GM12874 (cell line): ENCODE measurements at regions not wholly inside any gene's neighbourhood (a gene's known extent, or its start where the extent isn't known, plus 50 kb on each side); places are given as distances from the start of the nearest gene placed in this dataset.
A peak's percentile ranks its signal among the peaks of the same experiment; 100 is the strongest.

Experiments used
- TF ChIP-seq, protein P1 (sequence below): IDR thresholded peaks from 2 replicates; pipeline ENCODE4 v1.5.1; 2011; ENCODE audit warnings: low read depth, mild to moderate bottlenecking, control low read depth, low read length, moderate library complexity; ENCODE audit not compliant: insufficient read depth

DNA sequence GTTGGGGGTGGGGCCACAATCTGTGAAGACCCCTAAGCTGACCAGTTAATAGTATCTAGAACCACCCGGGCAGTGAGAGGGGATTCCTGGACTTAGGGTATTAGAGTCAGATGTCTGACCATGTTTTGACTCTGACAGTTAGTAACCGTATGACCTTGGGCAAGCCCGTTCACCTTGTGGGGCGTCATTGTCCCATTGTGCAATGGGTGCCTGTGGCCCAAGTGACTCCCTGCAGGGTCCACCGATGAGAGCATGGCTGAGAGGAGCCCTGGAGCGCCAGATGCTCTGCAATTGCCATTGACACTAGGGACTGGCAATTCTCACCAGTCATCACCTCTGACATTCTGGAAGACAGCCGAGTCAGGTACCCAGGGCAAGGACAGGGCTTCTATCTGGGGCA, 225.9 kb upstream of the CSF3R start:
- TF ChIP-seq, protein P1, sequence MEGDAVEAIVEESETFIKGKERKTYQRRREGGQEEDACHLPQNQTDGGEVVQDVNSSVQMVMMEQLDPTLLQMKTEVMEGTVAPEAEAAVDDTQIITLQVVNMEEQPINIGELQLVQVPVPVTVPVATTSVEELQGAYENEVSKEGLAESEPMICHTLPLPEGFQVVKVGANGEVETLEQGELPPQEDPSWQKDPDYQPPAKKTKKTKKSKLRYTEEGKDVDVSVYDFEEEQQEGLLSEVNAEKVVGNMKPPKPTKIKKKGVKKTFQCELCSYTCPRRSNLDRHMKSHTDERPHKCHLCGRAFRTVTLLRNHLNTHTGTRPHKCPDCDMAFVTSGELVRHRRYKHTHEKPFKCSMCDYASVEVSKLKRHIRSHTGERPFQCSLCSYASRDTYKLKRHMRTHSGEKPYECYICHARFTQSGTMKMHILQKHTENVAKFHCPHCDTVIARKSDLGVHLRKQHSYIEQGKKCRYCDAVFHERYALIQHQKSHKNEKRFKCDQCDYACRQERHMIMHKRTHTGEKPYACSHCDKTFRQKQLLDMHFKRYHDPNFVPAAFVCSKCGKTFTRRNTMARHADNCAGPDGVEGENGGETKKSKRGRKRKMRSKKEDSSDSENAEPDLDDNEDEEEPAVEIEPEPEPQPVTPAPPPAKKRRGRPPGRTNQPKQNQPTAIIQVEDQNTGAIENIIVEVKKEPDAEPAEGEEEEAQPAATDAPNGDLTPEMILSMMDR, result no peak

DNA sequence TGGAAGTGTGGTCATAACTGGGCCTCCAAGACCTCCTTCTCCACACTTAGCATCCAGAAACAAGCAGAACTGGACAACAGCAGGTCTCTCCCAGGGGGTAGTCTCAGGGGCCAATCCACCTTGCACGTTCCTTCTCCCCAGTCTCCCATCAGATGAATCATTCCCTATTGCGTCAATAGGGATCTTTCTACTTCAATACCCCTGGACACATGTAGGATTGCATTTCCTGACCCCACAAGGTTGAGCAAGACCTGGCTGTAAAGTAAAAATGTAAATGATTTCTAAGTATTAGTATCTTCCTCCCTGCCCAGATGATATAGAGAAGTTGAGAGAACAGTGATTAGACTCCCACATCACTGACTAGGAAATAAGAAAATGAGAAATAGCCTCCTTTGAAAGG, 224.5 kb upstream of the CSF3R start:
- TF ChIP-seq, protein P1, result no peak

DNA sequence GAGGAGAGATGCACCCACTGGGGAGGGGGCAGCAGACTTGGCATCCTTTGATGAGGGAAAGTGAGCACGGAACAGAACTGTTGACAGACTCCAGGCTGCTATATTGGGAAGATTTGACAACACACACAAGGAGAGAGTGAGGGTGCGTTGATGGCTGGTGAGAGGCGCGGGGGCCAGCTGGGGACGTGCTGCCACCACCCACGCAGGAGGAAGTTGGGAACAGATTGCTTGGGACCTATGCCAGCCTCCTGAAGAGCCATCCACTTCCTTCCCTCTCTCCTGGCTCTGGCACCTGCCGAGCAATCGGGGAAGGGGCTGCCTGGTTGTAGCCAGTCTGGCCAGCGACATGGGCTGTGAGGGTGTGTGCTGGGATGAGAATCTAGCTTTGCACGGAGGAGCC, 223.7 kb upstream of the CSF3R start:
- TF ChIP-seq, protein P1, result no peak

DNA sequence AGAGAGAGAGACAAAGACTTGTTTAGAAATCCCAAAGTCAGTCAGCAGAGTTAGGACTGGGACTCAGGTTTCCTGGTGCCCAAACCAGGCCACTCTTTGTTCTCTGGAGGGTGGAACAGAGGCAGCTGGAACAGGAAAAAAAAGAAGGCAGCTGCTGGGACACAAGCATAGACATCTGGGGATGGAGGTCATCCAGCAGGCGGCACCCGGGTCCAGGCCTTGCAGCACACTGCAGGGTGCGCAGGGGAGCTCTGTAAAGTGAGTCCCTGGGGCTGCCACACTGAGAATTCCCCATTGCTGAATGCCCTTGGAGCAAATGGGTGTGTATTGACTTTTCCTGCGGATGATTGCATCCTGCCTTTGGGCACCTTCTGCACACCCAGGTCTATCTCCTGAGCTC, 222.9 kb upstream of the CSF3R start:
- TF ChIP-seq, protein P1, result no peak

DNA sequence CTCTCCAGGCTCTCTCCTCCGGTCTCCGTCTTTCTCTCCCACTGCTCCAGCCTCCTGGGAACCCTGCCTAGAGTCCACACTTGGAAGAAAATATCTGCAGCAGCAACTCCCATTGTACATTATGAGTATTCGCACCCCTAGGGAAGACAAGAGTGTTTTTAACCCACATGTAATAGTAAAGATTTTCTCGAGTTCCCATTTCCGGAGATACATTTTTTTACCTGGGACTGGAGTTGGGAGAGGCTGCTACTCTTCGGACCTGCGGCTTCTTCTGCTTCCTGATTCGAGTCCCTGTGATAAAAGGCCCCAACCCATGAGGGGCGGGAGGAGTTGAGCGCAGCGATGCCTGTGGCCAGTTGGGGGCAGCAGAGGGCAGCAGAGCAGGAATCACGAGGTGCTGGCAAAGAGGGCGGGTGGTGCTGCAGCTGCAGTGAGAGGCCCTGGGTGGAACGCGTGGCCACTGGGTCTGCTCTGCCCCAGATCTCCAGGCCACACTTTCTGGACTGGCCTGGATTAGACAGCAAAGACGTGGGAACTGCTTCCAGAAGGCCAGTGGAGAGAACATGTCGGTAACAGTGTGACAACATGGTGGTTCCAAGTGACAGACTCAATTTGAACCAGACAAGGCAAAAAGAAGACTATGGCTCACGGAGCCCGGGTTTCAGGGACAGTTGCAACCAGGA, 221.0 kb upstream of the CSF3R start:
- TF ChIP-seq, protein P1, result peak; percentile 95

DNA sequence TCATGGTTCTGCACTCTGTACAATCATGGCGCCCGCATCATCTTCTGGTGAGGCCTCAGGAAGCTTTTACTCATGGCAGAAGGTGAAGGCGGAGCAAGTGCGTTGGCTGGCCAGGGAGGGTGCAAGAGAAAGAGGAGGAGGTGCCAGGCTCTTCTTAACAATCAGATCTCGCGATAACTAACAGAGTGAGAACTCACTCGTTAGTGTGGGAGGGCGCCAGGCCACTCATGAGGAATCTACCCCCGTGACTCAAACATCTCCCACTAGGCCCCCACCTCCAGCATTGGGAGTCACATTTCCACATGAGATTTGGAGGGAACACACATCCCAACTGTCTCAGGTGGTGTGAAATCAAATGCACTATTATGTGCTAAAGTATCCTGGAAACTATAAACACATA, 220.2 kb upstream of the CSF3R start:
- TF ChIP-seq, protein P1, result no peak

DNA sequence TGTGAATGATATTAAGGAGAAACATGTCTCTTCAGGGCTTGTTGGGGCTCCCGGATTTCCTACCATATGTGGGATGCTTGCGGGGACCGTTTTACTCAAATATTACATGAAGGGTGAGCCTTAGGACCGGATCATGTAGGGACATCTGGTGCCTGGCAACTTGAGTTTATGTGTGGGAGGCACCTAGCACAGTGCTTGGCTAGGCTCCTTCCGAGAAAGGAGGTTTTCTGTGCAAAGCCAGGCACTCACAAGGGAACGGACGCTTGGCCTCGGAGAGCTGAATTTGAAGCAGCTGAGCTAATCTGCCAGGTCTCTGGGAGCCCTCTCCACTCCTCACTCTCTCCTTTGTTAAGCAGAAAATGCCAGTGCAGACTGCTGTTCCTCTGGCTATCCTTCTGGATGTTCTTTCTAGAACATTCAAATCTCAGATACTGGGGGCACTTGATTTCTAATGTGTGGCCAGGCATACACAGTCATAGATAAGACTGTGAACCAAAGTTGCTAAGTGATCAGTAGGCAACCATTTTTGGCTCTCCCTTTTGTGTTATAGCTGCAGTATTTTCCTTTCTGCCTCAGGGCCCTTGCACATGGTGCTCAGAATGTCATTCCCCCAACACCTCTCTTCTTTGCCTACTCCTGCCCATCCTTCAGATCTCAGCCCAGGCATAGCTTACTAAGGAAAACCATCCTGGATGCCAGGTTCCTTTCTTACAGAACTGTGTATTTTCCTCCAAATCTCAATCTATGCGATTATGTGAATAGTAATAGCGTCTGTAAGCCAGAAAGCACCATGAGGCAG, 216.6 kb upstream of the CSF3R start:
- TF ChIP-seq, protein P1, result no peak
